Subcutaneous abdominal adipose tissue (tissue), 5 donors: ENCODE measurements at regions not wholly inside any gene's neighbourhood (a gene's known extent, or its start where the extent isn't known, plus 50 kb on each side); places are given as distances from the start of the nearest gene placed in this dataset.
"Not testable (repeated sequence)": the region's sequence is repeated elsewhere in the genome, so short reads cannot be mapped to it uniquely, and the experiment has no call there.

Source experiments
- H3K27ac ChIP-seq: one replicate; pipeline ENCODE4 v1.7.0; 2013; ENCODE audit warnings: low read depth, mild to moderate bottlenecking, inconsistent platforms, low read length, moderate library complexity
- H3K27me3 ChIP-seq, 5 donors: one replicate each; pipeline ENCODE4 v1.7.0; 2013; ENCODE audit warnings: low read length in 5 of 5, inconsistent platforms in 1 of 5; ENCODE audit not compliant: control insufficient read depth in 5 of 5, insufficient read depth in 4 of 5
- H3K36me3 ChIP-seq, 5 donors: one replicate each; pipeline ENCODE4 v1.7.0; 2013; ENCODE audit warnings: low read length in 5 of 5; ENCODE audit not compliant: control insufficient read depth in 5 of 5, insufficient read depth in 5 of 5
- H3K4me1 ChIP-seq, 5 donors: one replicate each; pipeline ENCODE4 v1.7.0; 2013; ENCODE audit warnings: low read length in 5 of 5, mild to moderate bottlenecking in 3 of 5, moderate library complexity in 1 of 5; ENCODE audit not compliant: control insufficient read depth in 5 of 5, insufficient read depth in 5 of 5
- H3K4me3 ChIP-seq, 5 donors: one replicate each; pipeline ENCODE4 v1.7.0; 2013; ENCODE audit warnings: low read length in 5 of 5, low read depth in 1 of 5
- H3K9ac ChIP-seq, 5 donors: one replicate each; pipeline ENCODE4 v1.7.0; 2013; ENCODE audit warnings: low read length in 5 of 5, mild to moderate bottlenecking in 4 of 5, moderate library complexity in 3 of 5
- H3K9me3 ChIP-seq, 5 donors: one replicate each; pipeline ENCODE4 v1.7.0; 2013; ENCODE audit warnings: low read length in 5 of 5; ENCODE audit not compliant: control insufficient read depth in 5 of 5
- donor health status: healthy.
- donor health status: healthy.
- donor health status: healthy.
- donor health status: healthy.
- donor health status: healthy.

DNA sequence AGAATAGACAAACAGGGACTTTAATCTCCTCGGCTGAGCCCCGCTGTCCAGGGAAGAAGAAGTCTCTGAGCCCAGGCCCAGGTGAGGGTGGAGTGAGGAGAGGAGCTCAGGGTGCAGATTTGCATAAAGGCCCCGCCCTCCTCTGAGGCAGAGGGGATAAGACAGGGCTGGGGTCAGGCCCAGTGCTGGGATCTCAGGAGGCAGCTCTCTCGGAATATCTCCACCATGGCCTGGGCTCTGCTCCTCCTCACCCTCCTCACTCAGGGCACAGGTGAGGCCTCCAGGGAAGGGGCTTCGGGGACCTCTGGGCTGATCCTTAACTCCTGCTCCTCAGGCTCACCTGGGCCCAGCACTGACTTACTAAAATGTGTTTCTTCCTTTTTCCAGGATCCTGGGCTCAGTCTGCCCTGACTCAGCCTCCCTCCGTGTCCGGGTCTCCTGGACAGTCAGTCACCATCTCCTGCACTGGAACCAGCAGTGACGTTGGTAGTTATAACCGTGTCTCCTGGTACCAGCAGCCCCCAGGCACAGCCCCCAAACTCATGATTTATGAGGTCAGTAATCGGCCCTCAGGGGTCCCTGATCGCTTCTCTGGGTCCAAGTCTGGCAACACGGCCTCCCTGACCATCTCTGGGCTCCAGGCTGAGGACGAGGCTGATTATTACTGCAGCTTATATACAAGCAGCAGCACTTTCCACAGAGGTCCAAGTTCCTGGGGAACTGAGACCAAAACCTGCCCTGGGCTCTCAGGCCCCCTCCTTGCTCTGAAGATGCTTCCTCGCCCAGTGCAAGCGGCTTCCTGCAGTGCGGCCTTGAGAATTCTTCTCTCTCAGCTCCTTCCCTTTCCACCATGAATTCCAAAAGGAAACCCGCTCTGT is 90.2 kb downstream of the GGTLC2 start:
- not testable (repeated sequence) for H3K36me3 ChIP-seq, H3K9ac ChIP-seq, H3K4me3 ChIP-seq, H3K4me1 ChIP-seq, H3K9me3 ChIP-seq, H3K27ac ChIP-seq
- peaks cover 5 to 16% (median 10%) of the 10 kb centered on the region in 5 donors for H3K27me3 ChIP-seq

DNA sequence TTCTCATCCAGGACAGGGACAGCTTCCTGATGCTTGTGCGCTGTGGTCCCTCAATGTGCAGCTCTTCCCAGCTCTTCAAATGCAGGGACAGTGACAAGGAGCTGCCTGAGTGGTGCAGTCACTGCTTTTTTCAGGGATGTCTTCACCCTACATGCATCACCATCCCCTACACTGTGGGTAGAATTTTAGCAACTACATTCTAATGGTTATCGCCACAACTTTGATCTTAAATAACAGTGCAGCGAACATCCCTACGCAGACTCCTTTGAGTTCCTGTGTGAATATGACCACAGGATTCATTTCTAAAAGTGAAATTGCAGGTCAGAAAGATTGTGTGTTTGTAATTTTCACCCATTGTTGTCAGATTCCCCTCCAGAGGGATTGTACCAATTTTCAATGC is 90.9 kb downstream of the GGTLC2 start:
- H3K4me1 ChIP-seq, H3K36me3 ChIP-seq, H3K9ac ChIP-seq, H3K9me3 ChIP-seq, H3K27ac ChIP-seq, H3K4me3 ChIP-seq: not testable (repeated sequence)
- H3K27me3 ChIP-seq = peaks cover 5 to 16% (median 10%) of the 10 kb centered on the region in 5 donors

DNA sequence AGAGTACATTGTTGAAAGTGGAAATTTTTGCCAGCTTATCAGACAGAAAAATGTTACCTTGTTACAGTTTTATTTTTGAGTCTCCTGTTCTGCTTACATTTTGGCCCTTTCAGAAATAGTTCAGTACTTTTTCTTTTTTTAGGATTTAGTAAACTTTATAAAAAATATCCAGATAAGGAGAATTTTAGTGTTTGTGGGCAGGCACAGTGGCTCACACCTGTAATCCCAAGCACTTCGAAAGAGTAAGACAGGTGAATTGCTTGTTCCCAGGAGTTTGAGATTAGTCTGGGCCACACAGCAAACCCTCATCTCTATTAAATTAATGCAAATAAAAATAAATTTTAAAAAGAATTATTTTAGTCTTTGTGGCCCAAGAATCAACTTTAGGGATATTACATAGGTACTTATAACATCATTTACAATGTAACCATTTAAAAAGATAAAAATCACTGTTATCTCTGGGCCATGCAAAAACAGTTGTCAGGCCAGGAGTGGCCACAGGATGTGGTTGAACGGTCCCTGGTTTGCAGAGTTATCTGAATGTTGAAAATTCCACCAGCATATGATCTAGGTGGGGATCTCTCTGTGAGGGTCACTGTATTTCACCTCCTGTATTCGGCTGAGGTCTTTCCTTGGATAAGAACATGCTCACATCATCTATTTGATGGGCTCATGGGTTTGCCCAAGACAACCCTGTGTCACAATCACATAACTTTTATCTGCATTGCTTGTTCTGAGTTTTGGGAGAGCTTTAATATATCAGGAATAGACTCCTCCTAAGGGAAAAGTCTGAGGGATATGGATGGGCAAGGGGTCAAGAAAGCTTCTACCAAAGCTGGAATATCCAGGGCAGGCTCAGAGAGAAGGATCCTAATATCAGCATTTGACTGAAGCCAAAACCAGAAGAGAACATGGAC is 91.5 kb downstream of the GGTLC2 start:
- no peaks in the 10 kb centered on the region for H3K4me1 ChIP-seq
- H3K9me3 ChIP-seq = no peaks in the 10 kb centered on the region
- H3K27me3 ChIP-seq = peaks cover 5 to 16% (median 10%) of the 10 kb centered on the region in 5 donors
- no peak overlapping the region for H3K9ac ChIP-seq
- no peak overlapping the region for H3K27ac ChIP-seq
- no peak overlapping the region for H3K4me3 ChIP-seq
- no peaks in the 10 kb centered on the region for H3K36me3 ChIP-seq

DNA sequence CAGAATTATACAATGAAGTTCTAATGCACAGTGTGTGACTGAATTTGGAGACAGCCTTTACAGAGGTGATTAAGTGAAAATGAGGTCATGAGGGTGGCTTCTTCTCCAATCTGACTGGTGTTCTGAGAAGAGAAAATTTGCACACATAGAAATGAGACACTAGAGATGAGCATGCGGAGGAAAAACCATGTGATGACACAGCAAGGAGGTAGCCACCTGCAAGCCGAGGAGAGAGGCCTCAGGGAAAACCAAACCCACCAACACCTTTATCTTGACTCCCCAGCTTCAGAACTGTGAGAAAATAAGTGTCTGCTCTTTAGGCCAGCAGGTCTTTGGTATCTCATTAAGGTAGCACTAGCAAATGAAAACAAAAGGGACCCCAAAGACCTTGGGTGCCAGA is 93.2 kb downstream of the GGTLC2 start:
- no peak overlapping the region for H3K4me3 ChIP-seq
- no peaks in the 10 kb centered on the region for H3K9me3 ChIP-seq
- no peaks in the 10 kb centered on the region for H3K4me1 ChIP-seq
- H3K36me3 ChIP-seq = no peaks in the 10 kb centered on the region
- no peak overlapping the region for H3K9ac ChIP-seq
- peaks cover 8 to 16% (median 10%) of the 10 kb centered on the region in 5 donors for H3K27me3 ChIP-seq
- no peak overlapping the region for H3K27ac ChIP-seq

DNA sequence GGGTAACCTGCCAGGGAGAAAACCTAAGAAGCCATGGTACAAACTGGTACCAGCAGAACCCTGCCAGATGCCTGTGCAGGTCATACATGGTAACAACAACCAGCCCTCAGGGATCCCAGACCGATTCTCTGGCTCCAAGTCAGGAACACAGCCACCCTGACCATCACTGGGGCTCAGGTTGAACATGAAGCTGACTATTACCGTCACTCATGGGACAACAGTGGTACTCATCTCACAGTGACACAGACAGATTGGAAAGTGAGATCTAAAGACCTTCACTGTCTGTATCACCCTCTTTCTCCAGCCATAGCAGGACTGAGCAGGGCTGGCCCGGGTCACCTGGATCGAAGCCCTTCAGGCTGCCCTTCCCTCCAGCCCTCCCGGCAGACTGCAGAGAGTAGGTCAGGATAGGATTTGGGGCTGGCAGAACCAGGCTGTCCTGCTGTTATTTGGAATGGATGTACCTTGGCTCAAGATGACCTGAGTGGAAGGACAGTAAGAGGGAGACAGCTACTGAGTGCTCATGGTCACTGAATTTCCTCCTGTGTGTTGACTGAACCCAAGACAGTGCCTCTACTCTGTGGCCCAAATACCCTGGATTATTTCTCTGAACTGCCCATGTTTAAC is 94.7 kb downstream of the GGTLC2 start:
- Histone ChIP-seq H3K36me3 (no peaks in the 10 kb centered on the region), H3K4me1 (no peaks in the 10 kb centered on the region), H3K27ac (no peak overlapping the region), H3K4me3 (no peak overlapping the region), H3K9ac (no peak overlapping the region), H3K27me3 (peaks cover 5 to 18% (median 9%) of the 10 kb centered on the region in 5 donors), H3K9me3 (no peaks in the 10 kb centered on the region)

DNA sequence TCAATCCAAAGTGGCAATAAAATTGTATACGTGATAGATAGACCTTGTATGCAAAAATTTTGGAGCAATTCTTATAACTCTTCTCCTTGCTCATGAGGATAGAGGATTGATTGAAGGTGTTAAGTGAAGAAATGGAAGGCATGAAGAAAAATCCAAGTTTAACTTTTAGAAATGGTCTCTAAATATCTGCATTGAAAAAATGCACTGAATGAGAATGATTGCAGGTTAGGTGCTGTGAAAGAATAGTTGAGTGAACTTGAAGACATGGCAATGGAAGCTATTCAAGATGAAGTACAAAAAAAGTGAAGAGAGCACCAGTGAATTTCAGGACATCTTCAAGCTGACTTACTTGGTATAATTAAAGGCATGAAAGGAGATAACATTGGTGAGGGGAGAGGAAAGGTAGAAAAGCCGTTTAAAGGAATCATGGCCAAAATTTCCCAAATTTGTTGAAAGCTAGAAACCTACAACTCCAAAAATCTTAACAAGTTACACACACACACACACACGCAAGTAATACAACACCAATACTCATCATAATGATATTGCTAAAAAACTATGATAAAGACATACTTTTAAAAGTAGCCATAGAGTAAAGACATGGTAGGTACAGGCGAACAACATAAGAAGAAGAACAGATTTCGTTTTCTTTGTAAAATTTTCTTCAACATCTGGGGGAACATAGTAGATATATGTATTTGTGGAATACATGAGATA is 96.3 kb downstream of the GGTLC2 start:
- Histone ChIP-seq H3K27ac (no peak overlapping the region), H3K4me1 (no peaks in the 10 kb centered on the region), H3K36me3 (no peaks in the 10 kb centered on the region), H3K27me3 (peaks cover 5 to 18% (median 14%) of the 10 kb centered on the region in 5 donors), H3K9me3 (no peaks in the 10 kb centered on the region), H3K4me3 (no peak overlapping the region), H3K9ac (no peak overlapping the region)

DNA sequence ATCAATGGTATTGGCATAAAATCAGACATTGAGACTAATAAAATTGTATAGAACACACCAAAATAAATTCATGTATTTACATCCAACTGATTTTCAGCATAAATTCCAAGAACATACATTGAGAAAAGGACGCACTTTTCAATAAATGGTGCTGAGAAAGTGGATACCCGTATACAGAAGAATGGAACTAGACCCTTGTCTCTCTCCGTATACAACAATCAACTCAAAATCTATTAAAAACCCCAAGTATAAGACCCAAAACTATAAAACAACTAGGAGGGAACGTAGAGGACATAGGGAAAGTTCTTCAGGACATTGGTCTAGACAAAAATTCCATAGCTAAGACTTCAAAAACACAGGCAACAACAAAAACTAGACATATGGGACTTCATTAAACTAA is 97.4 kb downstream of the GGTLC2 start:
- H3K27me3 ChIP-seq = peaks cover 5 to 18% (median 14%) of the 10 kb centered on the region in 5 donors
- no peak overlapping the region for H3K4me3 ChIP-seq
- H3K9ac ChIP-seq = no peak overlapping the region
- no peak overlapping the region for H3K27ac ChIP-seq
- H3K36me3 ChIP-seq = no peaks in the 10 kb centered on the region
- no peaks in the 10 kb centered on the region for H3K4me1 ChIP-seq
- H3K9me3 ChIP-seq = no peaks in the 10 kb centered on the region

- Histone ChIP-seq H3K9ac (no peak overlapping the region), H3K27me3 (peaks cover 5 to 15% (median 14%) of the 10 kb centered on the region in 5 donors), H3K4me3 (no peak overlapping the region), H3K4me1 (no peaks in the 10 kb centered on the region), H3K27ac (no peak overlapping the region), H3K9me3 (no peaks in the 10 kb centered on the region), H3K36me3 (no peaks in the 10 kb centered on the region)
These were observed 98.2 kb downstream of the GGTLC2 start for GRCh38 chr22:22742641-22743040.

GRCh38 chr22:22743128-22743760 is 98.8 kb downstream of the GGTLC2 start:
- Histone ChIP-seq H3K36me3 (no peaks in the 10 kb centered on the region), H3K27me3 (peaks cover 5 to 14% (median 12%) of the 10 kb centered on the region in 5 donors), H3K9me3 (no peaks in the 10 kb centered on the region), H3K4me1 (no peaks in the 10 kb centered on the region), H3K9ac (no peak overlapping the region), H3K4me3 (no peak overlapping the region), H3K27ac (no peak overlapping the region)
